Pancreas (tissue), 10 donors: ENCODE measurements at regions not wholly inside any gene's neighbourhood (a gene's known extent, or its start where the extent isn't known, plus 50 kb on each side); places are given as distances from the start of the nearest gene placed in this dataset.

Source experiments
- ATAC-seq, 4 donors: fragments of 200-7000 bp; cut with Tn5 transposase; one replicate each; pipeline versions ENCODE4 v1.8.0 to v1.9.1; 2020; ENCODE audit warnings: mild to moderate bottlenecking in 4 of 4, moderate library complexity in 4 of 4
- DNase-seq, 6 donors: peaks; one replicate each; pipeline ENCODE4 v3.0.0-alpha.2; 2020
- FAIRE-seq: peaks from 2 replicates; lab custom pipeline; 2012; peaks lifted over from hg19 to GRCh38; lab: Jason Lieb, UNC
- H3K27ac ChIP-seq, 4 donors: fragments of 200-600 bp; sonication (generic); 1 replicate in 3 of 4; 2 replicates in 1 of 4; pipeline versions ENCODE4 v1.5.0 to v1.8.0; 2020
- H3K27me3 ChIP-seq, 4 donors: fragments of 200-600 bp; one replicate each; pipeline ENCODE4 v1.8.0; 2021
- H3K36me3 ChIP-seq, 3 donors: fragments of 200-600 bp; sonication (generic) in 1 of 3; one replicate each; pipeline versions ENCODE4 v1.5.0 to v1.8.0; 2020 to 2021
- H3K4me1 ChIP-seq, 3 donors: fragments of 200-600 bp; one replicate each; pipeline ENCODE4 v1.8.0; 2021
- H3K4me3 ChIP-seq, 4 donors: fragments of 200-600 bp; sonication (generic) in 2 of 4; one replicate each; pipeline versions ENCODE4 v1.5.0 to v1.8.0; 2020 to 2021
- H3K9me3 ChIP-seq, 4 donors: fragments of 200-600 bp; one replicate each; pipeline ENCODE4 v1.8.0; 2021
- CTCF ChIP-seq, 4 donors: fragments of 200-600 bp; sonication (generic) in 3 of 4; IDR thresholded peaks; one replicate each; pipeline versions ENCODE4 v1.5.0 to v1.8.0; 2021; ENCODE audit warnings: antibody characterized with exemption in 4 of 4
- WGBS, 2 donors: extraction: QIAGEN DNeasy Blood & Tissue Kit; methylation state at CpG; one replicate each; pipeline ENCODE4 v1.1.7; 2013; 5-methylcytosine and 5-hydroxymethylcytosine counted together
- intact Hi-C, 3 donors: fragments of 100-400 bp; cut with DNase I; formaldehyde crosslinking; loops; one replicate each; pipeline versions ENCODE4 v1.11.1 to v1.14.2; 2022
- donor health status: healthy with polysubstance abuse.
- donor health status: DM: no; HTN: no; CAD: no; lungs with moderate emphysema.
- donor health status: DM: no; HTN: no; CAD: no.
- donor health status: control.
- donor health status: control.
- donor health status: Bipolar disorder and iron deficiency.
- donor health status: DM: yes; HTN: yes; CAD: no.
- donor health status: DM: no; HTN: no; CAD: no.
- donor health status: DM: no; HTN: no; CAD: no.
- donor health status: DM: yes; HTN: yes; CAD: no.

- H3K36me3 ChIP-seq, result no peaks in the 10 kb centered on the region
- ATAC-seq, result peak in 3 of 4 donors; percentile 33 to 75 (median 47)
- peak in 3 of 6 donors; percentile 52 to 79 (median 68) for DNase-seq
- peak overlapping the region in 1 of 4 donors; percentile 7 for H3K4me3 ChIP-seq
- intact Hi-C loops, result no loop called here
- no peaks in the 10 kb centered on the region for H3K27me3 ChIP-seq
- peaks cover 6 to 12% (median 7%) of the 10 kb centered on the region in 3 donors for H3K4me1 ChIP-seq
- WGBS, 2 donors, result 78 to 82% methylated on average over 33 of the region's 33 CpGs
- no peak for TF ChIP-seq CTCF (IDR thresholded peaks at IDR 0.05)
- FAIRE-seq, result no peak
- no peaks in the 10 kb centered on the region for H3K9me3 ChIP-seq
- peak overlapping the region in 3 of 4 donors; percentile 55 to 70 (median 57) for H3K27ac ChIP-seq
Observed at GRCh38 chr7:155205368-155206317, 92.0 kb upstream of the INSIG1 start.

GRCh38 chr7:155206318-155207020 is 91.2 kb upstream of the INSIG1 start:
- DNase-seq, result peak in 2 of 6 donors; percentile 20 to 56
- Histone ChIP-seq H3K27me3 (no peaks in the 10 kb centered on the region), H3K4me1 (peaks cover 6 to 12% (median 7%) of the 10 kb centered on the region in 3 donors), H3K9me3 (no peaks in the 10 kb centered on the region), H3K4me3 (no peak overlapping the region), H3K27ac (peak overlapping the region in 2 of 4 donors; percentile 41 to 55), H3K36me3 (no peaks in the 10 kb centered on the region)
- no peak for TF ChIP-seq CTCF (IDR thresholded peaks at IDR 0.05)
- peak in 2 of 4 donors; percentile 15 to 50 for ATAC-seq
- FAIRE-seq, result no peak
- 78 to 84% methylated on average over 20 of the region's 20 CpGs for WGBS, 2 donors
- intact Hi-C loops, result no loop called here

- ATAC-seq (no peak), FAIRE-seq (no peak), DNase-seq (no peak)
- Histone ChIP-seq H3K9me3 (no peaks in the 10 kb centered on the region), H3K27me3 (no peaks in the 10 kb centered on the region), H3K4me1 (peaks cover 6 to 12% (median 7%) of the 10 kb centered on the region in 3 donors), H3K36me3 (no peaks in the 10 kb centered on the region), H3K27ac (no peak overlapping the region), H3K4me3 (no peak overlapping the region)
- no peak for TF ChIP-seq CTCF (IDR thresholded peaks at IDR 0.05)
- intact Hi-C loops, result no loop called here
- WGBS, 2 donors, result 86 to 94% methylated on average over 13 of the region's 13 CpGs
Observed at GRCh38 chr7:155207326-155208002, 90.2 kb upstream of the INSIG1 start.

GRCh38 chr7:155208681-155209477 is 88.8 kb upstream of the INSIG1 start:
- ATAC-seq (no peak), FAIRE-seq (no peak), DNase-seq (peak in 1 of 6 donors; percentile 36)
- 72 to 79% methylated on average over 15 of the region's 15 CpGs for WGBS, 2 donors
- H3K27ac ChIP-seq, result no peak overlapping the region
- no peaks in the 10 kb centered on the region for H3K9me3 ChIP-seq
- H3K4me3 ChIP-seq, result no peak overlapping the region
- intact Hi-C loops, result no loop called here
- no peaks in the 10 kb centered on the region for H3K36me3 ChIP-seq
- H3K4me1 ChIP-seq, result peaks cover 6 to 8% (median 7%) of the 10 kb centered on the region in 3 donors
- no peaks in the 10 kb centered on the region for H3K27me3 ChIP-seq
- TF ChIP-seq CTCF (IDR thresholded peaks at IDR 0.05), result no peak
